HepG2 (cell line): ENCODE measurements at regions not wholly inside any gene's neighbourhood (a gene's known extent, or its start where the extent isn't known, plus 50 kb on each side); places are given as distances from the start of the nearest gene placed in this dataset.

Experiments
- ATAC-seq: fragments of 200-7000 bp; cut with Tn5 transposase; 3 replicates; pipeline ENCODE4 v1.9.1; 2020; ENCODE audit warnings: mild to moderate bottlenecking, moderate library complexity
- BruUV-seq: library from RNA; stranded (reverse); fragments of 400-500 nt; replicated peaks from 2 replicates; lab custom pipeline; 2021; lab: Mats Ljungman, UMichigan
- CTCF ChIA-PET: fragments of 300-600 bp; formaldehyde crosslinking; extraction: SDS; loops from one replicate; lab custom pipeline; 2021; ENCODE audit warnings: low total read pairs, inconsistent platforms, low intra/inter-chr PET ratio; lab: Yijun Ruan, JAX
- POLR2A ChIA-PET: fragments of 350-600 bp; sonication (Branson Sonifier 250); formaldehyde crosslinking; loops from one replicate; lab custom pipeline; 2020; ENCODE audit warnings: antibody characterized with exemption, inconsistent platforms; lab: Yijun Ruan, JAX
- DNase-seq: peaks from one replicate; pipeline ENCODE4 v3.0.0-alpha.2; 2015; ENCODE audit warnings: low spot score
- FAIRE-seq: peaks from 3 replicates; lab custom pipeline; 2011; peaks lifted over from hg19 to GRCh38; lab: Jason Lieb, UNC
- H2AFZ ChIP-seq: one replicate; pipeline ENCODE4 v1.6.1; 2011; ENCODE audit warnings: low read length, inconsistent platforms
- H3K27ac ChIP-seq: fragments of 300-600 bp; 3 replicates; pipeline ENCODE4 v1.8.0; 2011; ENCODE audit warnings: mixed run types, mild to moderate bottlenecking, mixed read lengths, low read length, inconsistent platforms; ENCODE audit not compliant: insufficient read depth; ENCODE audit errors: extremely low read length
- H3K27me3 ChIP-seq, 2 experiments: fragments of 200-600 bp in 1 of 2; 2 replicates in 1 of 2; 3 replicates in 1 of 2; pipeline versions ENCODE4 v1.6.0 to v1.8.0; 2011; ENCODE audit warnings: low read length in 2 of 2, mild to moderate bottlenecking in 2 of 2, moderate library complexity in 2 of 2, inconsistent platforms in 1 of 2; ENCODE audit not compliant: insufficient read depth in 2 of 2, control insufficient read depth in 1 of 2
- H3K36me3 ChIP-seq, 2 experiments: fragments of 200-600 bp in 1 of 2; replicated peaks in 1 of 2; 2 replicates in 1 of 2; 3 replicates in 1 of 2; pipeline versions ENCODE4 v1.5.1 to v1.8.0; 2011; ENCODE audit warnings: low read length in 2 of 2, inconsistent platforms in 1 of 2; ENCODE audit not compliant: insufficient read depth in 2 of 2, control insufficient read depth in 1 of 2
- H3K4me1 ChIP-seq: 2 replicates; pipeline ENCODE4 v1.5.1; 2012; ENCODE audit warnings: low read length, inconsistent platforms; ENCODE audit not compliant: insufficient read depth
- H3K4me2 ChIP-seq: 2 replicates; pipeline ENCODE4 v1.6.0; 2011; ENCODE audit warnings: low read depth, low read length, inconsistent platforms
- H3K4me3 ChIP-seq, 3 experiments: fragments of 200-600 bp in 1 of 3; sonication (generic), shearing (Covaris generic) in 1 of 3; replicated peaks in 1 of 3; 2 replicates each; pipeline ENCODE4 v1.5.1; 2011 to 2016; ENCODE audit warnings: low read length in 3 of 3, inconsistent platforms in 2 of 3, low read depth in 2 of 3, mild to moderate bottlenecking in 2 of 3, control low read depth in 1 of 3, mixed read lengths in 1 of 3; ENCODE audit not compliant: insufficient read depth in 1 of 3
- H3K79me2 ChIP-seq: one replicate; pipeline ENCODE4 v1.6.1; 2011; ENCODE audit warnings: low read length, inconsistent platforms; ENCODE audit not compliant: insufficient read depth
- H3K9ac ChIP-seq: 2 replicates; pipeline ENCODE4 v1.6.0; 2011; ENCODE audit warnings: mild to moderate bottlenecking, low read depth, low read length, inconsistent platforms; ENCODE audit not compliant: insufficient read depth
- H3K9me3 ChIP-seq: 2 replicates; pipeline ENCODE4 v1.5.1; 2012; ENCODE audit warnings: mild to moderate bottlenecking, low read length
- H4K20me1 ChIP-seq: 2 replicates; pipeline ENCODE4 v1.6.0; 2011; ENCODE audit warnings: inconsistent platforms, mild to moderate bottlenecking, low read length, moderate library complexity; ENCODE audit not compliant: insufficient read depth
- ATF6 ChIP-seq: sonication (generic); formaldehyde crosslinking; conservative IDR thresholded peaks from 2 replicates; pipeline ENCODE4 v1.4.0; 2020; ENCODE audit warnings: missing genetic modification reagents
- ATF7 ChIP-seq, 2 experiments: fragments of 450-650 bp in 1 of 2; sonication (generic) in 1 of 2; formaldehyde crosslinking in 1 of 2; IDR thresholded peaks; 2 replicates each; pipeline versions ENCODE4 v1.4.0 to v1.6.1; 2016 to 2020; ENCODE audit warnings: antibody characterized with exemption in 1 of 2, mild to moderate bottlenecking in 1 of 2, missing genetic modification reagents in 1 of 2
- FOXP1 ChIP-seq, 2 experiments: fragments of 450-650 bp in 1 of 2; IDR thresholded peaks; 2 replicates each; pipeline ENCODE4 v1.6.1; 2017 to 2018; ENCODE audit warnings: antibody characterized with exemption in 1 of 2
- GATA4 ChIP-seq: sonication (generic); IDR thresholded peaks from 2 replicates; pipeline ENCODE4 v1.6.1; 2016; ENCODE audit warnings: antibody characterized with exemption, low read depth, borderline replicate concordance
- HDAC1 ChIP-seq: sonication (generic); formaldehyde crosslinking; IDR thresholded peaks from 2 replicates; pipeline ENCODE4 v1.5.1; 2020; ENCODE audit warnings: mild to moderate bottlenecking, missing genetic modification reagents
- HNF4G ChIP-seq, 2 experiments: sonication (generic) in 1 of 2; formaldehyde crosslinking in 1 of 2; IDR thresholded peaks; 2 replicates each; pipeline versions ENCODE4 v1.4.0 to v1.6.1; 2011 to 2020; ENCODE audit warnings: borderline replicate concordance in 2 of 2, low read depth in 2 of 2, mild to moderate bottlenecking in 2 of 2, low read length in 1 of 2, missing genetic modification reagents in 1 of 2, moderate library complexity in 1 of 2
- MBNL3 ChIP-seq: fragments of 250-450 bp; sonication (Bioruptor Pico); conservative IDR thresholded peaks from 2 replicates; pipeline ENCODE4 v1.8.0; 2022; ENCODE audit warnings: mild to moderate bottlenecking, inconsistent platforms
- NR0B2 ChIP-seq: sonication (generic); formaldehyde crosslinking; IDR thresholded peaks from 2 replicates; pipeline ENCODE4 v1.4.0; 2020; ENCODE audit warnings: mild to moderate bottlenecking, missing genetic modification reagents
- PHB2 ChIP-seq: fragments of 450-650 bp; IDR thresholded peaks from 2 replicates; pipeline ENCODE4 v1.6.1; 2018; ENCODE audit not compliant: partially characterized antibody
- SMAD3 ChIP-seq: sonication (generic); formaldehyde crosslinking; IDR thresholded peaks from 2 replicates; pipeline ENCODE4 v1.4.0; 2020; ENCODE audit warnings: missing genetic modification reagents
- ZC3H4 ChIP-seq: sonication (generic); formaldehyde crosslinking; IDR thresholded peaks from 2 replicates; pipeline ENCODE4 v1.4.0; 2020; ENCODE audit warnings: missing genetic modification reagents, borderline replicate concordance
- ZFP1 ChIP-seq: IDR thresholded peaks from 2 replicates; pipeline ENCODE4 v1.6.1; 2016
- ZNF383 ChIP-seq: sonication (generic); formaldehyde crosslinking; IDR thresholded peaks from 2 replicates; pipeline ENCODE4 v1.4.0; 2020; ENCODE audit warnings: missing genetic modification reagents, mild to moderate bottlenecking, borderline replicate concordance
- ZNF7 ChIP-seq: IDR thresholded peaks from 2 replicates; pipeline ENCODE4 v1.6.1; 2016; ENCODE audit warnings: missing biosample characterization, missing genetic modification reagents
- ZNF780A ChIP-seq: sonication (generic); formaldehyde crosslinking; IDR thresholded peaks from 2 replicates; pipeline ENCODE4 v1.8.0; 2022; ENCODE audit warnings: mild to moderate bottlenecking, missing genetic modification reagents, moderate library complexity
- WGBS: methylation state at CpG from one replicate; pipeline ENCODE4 v1.1.6; 2017; ENCODE audit warnings: low lambda C conversion rate; 5-methylcytosine and 5-hydroxymethylcytosine counted together
- in situ Hi-C: cut with HindIII; loops from 2 replicates; pipeline ENCODE4 v1.10.0; 2017; ENCODE audit warnings: low pct_unique_long_range_greater_than_20kb; ENCODE audit not compliant: extremely low pct_ligation_motif_present
- intact Hi-C: fragments of 100-400 bp; cut with micrococcal nuclease; formaldehyde crosslinking; loops from one replicate; pipeline ENCODE4 v1.10.0; 2022; ENCODE audit not compliant: unreplicated experiment

GRCh38 chr20:59471653-59472421 is 132.5 kb upstream of the PHACTR3 start:
- no TSS peak for BruUV-seq
- Histone ChIP-seq H3K4me2 (no peak overlapping the region), H3K9ac (no peak overlapping the region), H3K27me3 (peaks cover 5 to 69% of the 10 kb centered on the region in 2 experiments; a peak in 4 of 5 replicates), H2AFZ (no peak overlapping the region), H3K4me3 (no peak overlapping the region), H3K27ac (no peak overlapping the region), H4K20me1 (no peaks in the 10 kb centered on the region), H3K4me1 (peaks cover 12% of the 10 kb centered on the region), H3K36me3 (no peaks in the 10 kb centered on the region), H3K79me2 (no peaks in the 10 kb centered on the region), H3K9me3 (no peaks in the 10 kb centered on the region)
- ChIA-PET CTCF (no interaction called here), POLR2A (no interaction called here)
- intact Hi-C loops (no loop called here), in situ Hi-C loops (no loop called here)
- FAIRE-seq (no peak), DNase-seq (no peak), ATAC-seq (no peak)
- TF ChIP-seq FOXP1 (IDR thresholded peaks at IDR 0.05) (no peak), FOXP1 (CRISPR knock-in tag; IDR thresholded peaks at IDR 0.05) (no peak), HNF4G (IDR thresholded peaks at IDR 0.05; ENCODE audit: borderline replicate concordance, low read depth, low read length) (no peak), HNF4G (CRISPR knock-in tag; IDR thresholded peaks at IDR 0.05; ENCODE audit: borderline replicate concordance, low read depth) (no peak), ZNF780A (no peak), MBNL3 (CRISPR knock-in tag) (no peak), ZFP1 (CRISPR knock-in tag) (no peak), NR0B2 (no peak), SMAD3 (CRISPR knock-in tag) (no peak), ZNF383 (CRISPR knock-in tag) (no peak), ATF6 (CRISPR knock-in tag) (no peak), ZC3H4 (CRISPR knock-in tag) (no peak), ATF7 (IDR thresholded peaks at IDR 0.05) (no peak), ATF7 (CRISPR knock-in tag; IDR thresholded peaks at IDR 0.05) (no peak), ZNF7 (CRISPR knock-in tag) (no peak), HDAC1 (CRISPR knock-in tag) (no peak), GATA4 (no peak), PHB2 (no peak)
- WGBS, result 19% methylated on average over 12 of the region's 12 CpGs
